HG03575 (cell line): ENCODE measurements at regions not wholly inside any gene's neighbourhood (a gene's known extent, or its start where the extent isn't known, plus 50 kb on each side); places are given as distances from the start of the nearest gene placed in this dataset.

Source experiments
- ATAC-seq: cut with Tn5 transposase; IDR thresholded peaks from one replicate; pipeline ENCODE4 v1.9.1; 2021; ENCODE audit not compliant: unreplicated experiment, insufficient number of reproducible peaks, low FRiP score; ENCODE audit errors: extremely low read depth

GRCh38 chr5:77948476-77948875 lies 172.3 kb upstream of the TBCA start:
- ATAC-seq, result no peak

GRCh38 chr5:77947041-77947428 lies 170.9 kb upstream of the TBCA start:
- ATAC-seq, result no peak

GRCh38 chr5:77946381-77947040 lies 170.4 kb upstream of the TBCA start:
- ATAC-seq, result no peak

GRCh38 chr5:77945874-77946273 lies 169.7 kb upstream of the TBCA start:
- ATAC-seq, result no peak

- no peak for ATAC-seq
These were observed 168.7 kb upstream of the TBCA start for GRCh38 chr5:77944757-77945340.

- no peak for ATAC-seq
These were observed 167.7 kb upstream of the TBCA start for GRCh38 chr5:77943851-77944250.

- ATAC-seq, result no peak
These were observed 166.6 kb upstream of the TBCA start for GRCh38 chr5:77942578-77943239.

- ATAC-seq, result peak; percentile 61
These were observed 161.1 kb upstream of the TBCA start for GRCh38 chr5:77937015-77937908.

GRCh38 chr5:77936365-77936693 lies 160.2 kb upstream of the TBCA start:
- ATAC-seq, result no peak

GRCh38 chr5:77935506-77936364 lies 159.6 kb upstream of the TBCA start:
- ATAC-seq, result peak; percentile 57

GRCh38 chr5:77928776-77929300 lies 152.7 kb upstream of the TBCA start:
- no peak for ATAC-seq

GRCh38 chr5:77926337-77926736 lies 150.2 kb upstream of the TBCA start:
- ATAC-seq, result no peak

GRCh38 chr5:77925503-77925902 lies 149.4 kb upstream of the TBCA start:
- no peak for ATAC-seq

GRCh38 chr5:77924081-77924480 lies 147.9 kb upstream of the TBCA start:
- ATAC-seq, result no peak

GRCh38 chr5:77923666-77924065 lies 147.5 kb upstream of the TBCA start:
- ATAC-seq, result no peak

- ATAC-seq, result no peak
These were observed 145.1 kb upstream of the TBCA start for GRCh38 chr5:77921094-77921768.

- ATAC-seq, result no peak
These were observed 144.4 kb upstream of the TBCA start for GRCh38 chr5:77920359-77921058.

GRCh38 chr5:77915346-77915745 lies 139.2 kb upstream of the TBCA start:
- ATAC-seq, result no peak
